PC-9 (cell line): ENCODE measurements at regions not wholly inside any gene's neighbourhood (a gene's known extent, or its start where the extent isn't known, plus 50 kb on each side); places are given as distances from the start of the nearest gene placed in this dataset.

Source experiments
- CTCF ChIP-seq: fragments of 200-600 bp; sonication (generic); conservative IDR thresholded peaks from 2 replicates; pipeline ENCODE4 v1.6.1; 2017; ENCODE audit warnings: mixed run types, antibody characterized with exemption, mild to moderate bottlenecking, moderate library complexity
- EZH2 ChIP-seq: fragments of 200-600 bp; sonication (generic); IDR thresholded peaks from 2 replicates; pipeline ENCODE4 v1.8.0; 2017; ENCODE audit warnings: antibody characterized with exemption, low read depth

- TF ChIP-seq CTCF (no peak), EZH2 (no peak)
Observed at GRCh38 chr22:27487600-27488452, 313.7 kb downstream of the MN1 start.
